CD4-positive, alpha-beta T cell treated with Interleukin-2 at 100 ng/mL for 4 hours (primary cell): ENCODE measurements at regions not wholly inside any gene's neighbourhood (a gene's known extent, or its start where the extent isn't known, plus 50 kb on each side); places are given as distances from the start of the nearest gene placed in this dataset.
A peak's percentile ranks its signal among the peaks of the same experiment; 100 is the strongest.
"Not testable (repeated sequence)": the region's sequence is repeated elsewhere in the genome, so short reads cannot be mapped to it uniquely, and the experiment has no call there.

ENCODE experiments used
- DNase-seq: peaks from one replicate; pipeline ENCODE4 v3.0.0-alpha.2; 2020; ENCODE audit warnings: low spot score

DNA sequence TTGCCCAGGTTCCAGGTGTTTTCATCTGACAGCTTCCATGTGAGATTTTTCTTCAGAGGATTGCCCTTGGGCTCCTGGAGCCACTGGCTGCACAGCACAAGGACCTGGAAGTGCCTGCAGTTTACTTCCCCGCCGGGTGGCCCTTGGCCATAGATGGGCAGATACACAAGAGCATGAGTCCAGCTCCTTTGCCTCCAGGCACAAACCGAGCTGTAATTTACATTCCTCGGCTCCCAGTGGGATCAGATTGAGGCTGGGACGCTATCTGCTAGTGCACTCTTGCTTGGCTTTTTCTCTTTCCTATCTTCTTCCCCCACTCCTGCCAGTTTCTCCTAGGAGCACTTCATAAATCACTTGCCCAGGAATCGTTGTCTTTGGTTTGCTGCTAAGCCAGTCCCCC, 85.4 kb upstream of the RALY start:
- no peak for DNase-seq

DNA sequence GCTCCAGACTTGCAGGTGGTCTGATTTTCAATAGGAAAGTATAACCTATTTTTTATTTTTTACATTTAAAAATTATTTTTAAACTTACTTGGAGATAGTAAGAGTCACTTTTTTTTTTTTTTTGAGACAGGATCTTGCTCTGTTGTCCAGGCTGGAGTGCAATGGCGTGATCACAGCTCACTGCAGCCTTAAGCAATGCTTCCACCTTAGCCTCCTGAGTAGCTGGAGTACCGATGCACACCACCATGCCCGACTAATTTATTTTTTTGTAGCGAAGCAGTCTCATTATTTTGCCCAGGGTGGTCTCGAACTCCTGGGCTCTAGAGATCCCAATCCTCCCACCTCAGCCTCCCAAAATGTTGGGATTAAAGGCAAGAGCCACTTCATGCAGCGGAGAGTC, 84.8 kb upstream of the RALY start:
- no peak for DNase-seq

DNA sequence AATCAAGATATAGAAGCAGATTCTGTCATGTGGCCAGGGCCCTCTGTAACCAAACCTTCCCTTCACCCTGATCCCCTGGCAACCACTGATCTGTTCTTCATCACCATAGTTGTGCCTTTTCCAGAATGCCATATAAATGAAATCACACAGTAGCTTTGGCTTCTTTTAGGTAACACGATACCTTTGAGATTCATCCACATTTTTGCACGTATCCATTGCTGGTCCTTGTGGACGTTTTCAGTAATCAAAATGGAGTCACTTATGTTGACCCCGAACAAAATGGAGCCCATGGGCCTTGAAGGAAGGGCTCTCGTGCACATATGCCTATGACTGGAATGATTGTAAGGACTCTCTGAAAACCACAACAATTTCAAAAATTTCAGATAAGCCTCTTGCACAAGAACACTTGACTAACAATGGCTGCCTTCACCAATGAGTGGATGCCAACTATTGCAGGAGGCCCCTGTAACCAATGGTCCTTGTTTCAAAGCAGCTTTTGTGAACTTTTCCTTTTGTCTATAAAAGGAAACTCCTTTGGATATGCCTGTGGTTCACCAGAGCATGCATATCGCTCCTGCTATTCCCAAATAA, 84.3 kb upstream of the RALY start:
- no peak for DNase-seq

DNA sequence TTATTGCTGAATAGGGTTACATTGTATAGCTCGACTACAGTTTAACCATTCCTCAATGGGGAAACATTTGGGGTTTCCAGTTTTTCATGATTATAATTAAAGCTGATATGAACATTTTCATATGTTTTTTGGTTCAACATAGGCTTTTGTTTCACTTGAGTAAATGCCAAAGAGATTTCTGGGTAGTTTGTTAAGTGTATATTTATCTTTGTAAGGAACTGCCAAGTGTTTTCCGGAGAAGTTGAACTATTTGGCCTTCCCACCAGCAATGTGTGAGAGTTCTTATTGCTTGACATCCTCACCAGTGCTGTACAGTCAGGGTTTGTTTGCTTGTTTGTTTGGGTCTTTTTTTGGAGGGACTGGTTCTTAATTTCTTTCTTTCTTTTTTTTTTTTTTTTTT, 83.7 kb upstream of the RALY start:
- no peak for DNase-seq

DNA sequence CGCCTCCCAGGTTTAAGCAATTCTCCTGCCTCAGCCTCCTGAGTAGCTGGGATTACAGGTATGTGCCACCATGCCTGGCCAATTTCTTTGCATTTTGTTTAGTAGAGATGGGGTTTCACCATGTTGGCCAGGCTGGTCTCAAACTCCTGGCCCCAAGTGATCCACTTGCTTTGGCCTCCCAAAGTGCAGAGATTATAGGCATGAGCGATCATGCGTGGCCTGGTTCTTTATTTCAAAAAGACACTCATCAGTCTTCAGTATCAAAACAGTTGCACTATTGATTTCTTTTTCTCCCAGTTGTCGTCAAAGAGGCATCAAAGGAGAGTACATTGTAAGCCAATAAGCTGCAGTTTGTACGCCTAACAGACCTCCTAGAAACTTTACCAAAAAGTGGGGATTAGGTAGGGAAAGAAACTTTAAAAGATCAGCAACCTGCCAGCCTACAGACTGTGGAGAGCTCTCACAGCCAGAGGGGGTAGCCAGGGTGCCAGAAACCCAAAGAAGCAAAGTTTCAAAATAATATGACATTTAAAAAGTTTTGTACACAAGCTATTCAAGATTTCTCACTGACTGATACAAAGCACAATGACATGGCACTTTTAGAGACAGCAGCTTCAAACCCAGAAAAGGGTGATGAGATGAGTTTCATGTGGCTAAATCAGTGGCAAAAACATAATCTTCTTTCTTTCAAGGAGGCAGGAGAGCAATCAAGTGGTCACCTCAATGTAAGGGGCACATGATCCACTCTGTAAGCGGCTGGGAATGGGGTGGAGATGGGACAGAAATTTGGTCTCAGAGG, 83.0 kb upstream of the RALY start:
- no peak for DNase-seq

DNA sequence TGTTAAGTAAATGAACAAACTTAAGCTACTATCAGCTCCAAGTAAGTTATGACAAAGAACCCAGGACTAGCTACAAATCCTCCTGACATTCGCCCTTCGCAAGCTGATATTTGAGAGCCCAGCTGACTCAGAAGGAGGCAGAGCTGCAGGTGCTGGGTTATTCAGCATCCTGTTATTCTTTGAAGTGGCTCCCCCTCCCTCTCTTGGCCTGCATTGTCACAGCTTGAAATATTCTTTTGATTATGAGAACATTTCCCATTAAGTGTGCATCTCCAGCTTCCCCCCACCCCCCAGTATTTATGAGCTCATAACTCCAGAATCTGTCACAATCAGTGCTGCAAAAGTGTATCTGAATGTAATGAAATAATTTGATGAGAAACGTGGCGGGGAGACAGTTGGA, 78.8 kb upstream of the RALY start:
- DNase-seq, result peak; percentile 40

DNA sequence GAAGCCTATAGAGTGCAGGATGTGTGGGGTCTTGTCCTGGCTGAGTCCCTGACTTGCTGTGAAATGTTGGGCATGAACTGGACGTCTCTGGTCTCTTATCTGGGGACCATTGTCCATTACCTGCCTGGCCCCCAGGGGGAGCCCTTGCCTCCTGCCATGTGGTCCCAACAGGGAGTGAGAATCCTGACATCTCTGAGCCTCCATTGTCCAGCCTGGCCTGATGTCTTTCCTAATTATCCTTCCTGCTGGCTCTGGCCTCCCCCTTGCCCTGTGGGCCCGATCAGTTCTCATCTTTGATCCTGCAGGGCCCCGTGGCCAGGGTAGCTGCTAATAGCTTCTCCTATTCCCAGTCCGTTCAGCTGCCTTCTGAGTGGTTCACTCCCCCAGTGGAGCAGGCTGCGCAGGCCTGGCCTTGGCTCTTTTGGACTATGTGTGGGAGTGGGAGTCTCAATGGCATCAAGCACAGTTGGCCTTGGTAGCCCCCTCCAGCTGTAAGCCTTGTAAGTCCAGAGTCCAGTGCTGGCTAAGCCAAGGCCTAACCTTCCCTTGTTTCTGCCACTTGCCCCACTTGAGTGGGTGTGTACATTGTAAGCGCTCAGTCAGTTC, 77.9 kb upstream of the RALY start:
- DNase-seq, result peak; percentile 59

DNA sequence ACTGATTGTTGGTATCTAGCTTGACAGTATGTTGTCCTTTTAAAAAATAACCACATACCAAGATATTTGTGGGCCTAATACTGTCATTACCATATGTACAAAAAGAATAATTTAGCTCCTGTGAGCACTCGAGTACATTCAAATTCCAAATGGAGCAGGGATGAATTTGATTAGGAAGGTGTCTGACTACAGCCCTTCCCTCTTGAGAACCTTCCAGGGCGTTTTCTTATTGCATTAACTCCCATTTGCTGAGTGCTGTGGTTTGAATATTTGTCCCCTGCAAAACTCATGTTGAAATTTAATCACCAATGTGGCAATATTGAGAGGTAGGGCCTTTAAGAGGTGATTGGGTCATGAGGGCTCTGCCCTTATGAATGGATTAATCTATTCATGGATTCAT, 76.9 kb upstream of the RALY start:
- DNase-seq, result no peak

DNA sequence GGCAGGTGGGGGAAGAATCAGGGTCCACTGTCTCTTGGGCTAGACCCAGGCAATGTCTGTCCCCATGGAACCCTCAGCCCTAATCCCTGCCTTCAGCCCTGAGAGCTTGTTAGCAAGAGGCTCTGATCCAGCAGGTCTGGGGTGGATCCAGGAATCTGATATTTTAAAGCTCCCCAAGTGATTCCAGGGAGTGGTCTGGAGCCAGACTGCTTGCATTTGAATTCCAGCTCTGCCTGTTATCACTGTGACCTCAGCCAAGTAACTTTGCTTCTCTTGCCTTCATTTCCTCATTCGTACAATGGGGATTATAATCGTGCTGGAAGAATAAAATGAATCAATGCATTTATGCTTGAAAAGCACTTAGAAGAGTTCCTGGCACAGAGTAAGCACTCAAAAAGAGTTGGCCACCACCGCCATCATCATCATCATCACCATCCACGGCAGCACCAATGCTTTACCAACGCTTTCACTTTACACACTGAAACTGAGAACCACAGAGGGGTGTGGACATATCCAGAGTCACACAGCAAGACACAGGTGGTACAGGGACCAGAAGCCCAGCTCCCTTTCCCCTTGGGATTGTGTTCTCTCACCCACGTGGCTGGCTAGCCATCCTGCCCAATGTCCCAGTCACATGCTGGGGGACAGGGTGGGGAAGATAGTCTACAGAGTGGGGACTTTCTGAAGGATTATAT, 75.7 kb upstream of the RALY start:
- no peak for DNase-seq

DNA sequence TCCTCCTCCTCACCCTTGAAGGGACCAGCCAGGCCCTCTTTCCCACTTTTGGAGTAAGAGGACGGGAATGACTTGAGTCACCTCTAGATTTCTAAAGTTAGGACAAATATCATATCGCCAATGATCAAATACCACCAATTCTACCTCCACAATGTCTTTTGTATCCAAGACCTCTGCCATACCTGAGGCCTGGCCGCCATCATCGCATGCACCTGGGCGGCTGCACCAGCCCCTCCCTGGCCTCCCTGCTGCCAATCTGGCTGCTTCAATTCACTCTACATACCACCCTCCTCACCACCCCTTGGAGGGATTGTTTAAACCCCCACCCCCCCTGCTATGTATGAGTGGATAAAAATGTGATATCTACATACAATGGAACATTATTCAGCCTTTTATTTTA, 75.0 kb upstream of the RALY start:
- DNase-seq, result no peak

DNA sequence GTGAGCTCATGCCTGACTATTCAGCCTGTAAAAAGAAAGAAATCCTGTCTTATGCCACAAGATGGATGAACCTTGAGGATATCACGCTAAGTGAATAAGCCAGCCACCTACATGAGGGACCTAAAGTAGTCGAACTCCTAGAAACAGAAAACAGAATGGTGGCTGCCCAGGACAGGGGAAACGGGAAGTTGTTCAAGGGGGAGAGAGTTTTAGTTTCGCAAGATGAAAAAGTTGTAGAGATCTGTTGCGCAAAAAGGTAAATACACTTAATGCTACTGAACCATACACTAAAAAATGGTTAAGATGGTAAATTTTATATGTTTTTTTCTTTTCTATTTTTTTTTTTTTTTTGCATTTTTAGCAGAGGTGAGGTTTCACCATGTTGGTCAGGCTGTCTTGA, 74.1 kb upstream of the RALY start:
- no peak for DNase-seq

DNA sequence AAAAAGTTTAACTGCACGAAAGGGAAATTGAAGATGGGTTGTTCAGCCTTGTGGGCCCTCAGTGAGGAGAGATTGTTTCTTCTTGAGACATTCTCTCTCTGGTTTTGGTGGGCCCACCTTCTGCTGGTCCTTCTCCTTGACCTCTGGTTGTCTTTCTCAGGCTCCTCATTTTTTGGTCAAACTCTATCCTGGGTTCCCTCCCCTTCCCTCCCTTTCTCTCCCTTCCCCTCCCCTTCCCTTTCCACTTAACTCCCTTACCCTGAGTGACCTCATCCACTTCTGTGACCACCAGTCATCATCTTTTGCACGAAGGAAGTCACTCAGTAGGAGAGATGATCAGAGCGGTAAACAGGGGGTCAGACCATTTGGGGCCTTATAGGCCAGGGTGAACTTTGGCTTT, 71.5 kb upstream of the RALY start:
- DNase-seq, result no peak

DNA sequence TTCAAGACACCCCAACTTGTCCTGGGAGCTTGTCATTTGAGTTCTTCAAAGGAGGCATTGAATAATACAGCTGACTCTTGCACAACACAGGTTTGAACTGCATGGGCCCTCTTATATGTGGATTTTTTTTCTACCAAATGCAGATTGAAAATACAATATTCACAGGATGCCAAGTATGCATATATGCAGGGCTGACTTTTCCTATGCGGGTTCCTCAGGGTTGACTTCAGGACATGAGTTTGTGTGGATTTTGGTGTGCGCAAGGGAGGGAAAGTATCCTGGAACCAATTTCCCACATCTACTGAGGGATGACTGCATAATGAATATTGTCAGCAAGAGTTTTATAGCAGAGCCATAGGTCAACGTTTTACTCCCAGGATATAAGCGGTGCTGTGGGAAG, 70.0 kb upstream of the RALY start:
- DNase-seq, result no peak

DNA sequence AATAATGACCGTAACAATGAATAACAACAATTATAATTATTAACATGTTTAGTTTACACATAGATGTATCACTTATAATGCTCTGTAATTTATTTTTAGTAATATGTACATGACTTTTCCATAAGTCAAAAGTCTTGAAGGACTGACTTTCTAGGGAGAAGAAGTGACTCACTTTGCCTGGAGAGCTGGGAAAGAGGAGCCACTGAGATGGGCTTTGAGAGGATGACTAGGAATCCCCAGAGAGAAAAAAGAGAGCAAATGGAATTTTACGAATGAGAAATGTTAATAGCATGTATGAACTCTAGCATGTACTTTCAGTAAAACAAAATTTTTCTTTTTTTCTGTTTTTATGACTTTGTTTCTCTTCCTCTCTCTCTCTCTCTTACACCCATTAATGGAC, 67.8 kb upstream of the RALY start:
- no peak for DNase-seq

DNA sequence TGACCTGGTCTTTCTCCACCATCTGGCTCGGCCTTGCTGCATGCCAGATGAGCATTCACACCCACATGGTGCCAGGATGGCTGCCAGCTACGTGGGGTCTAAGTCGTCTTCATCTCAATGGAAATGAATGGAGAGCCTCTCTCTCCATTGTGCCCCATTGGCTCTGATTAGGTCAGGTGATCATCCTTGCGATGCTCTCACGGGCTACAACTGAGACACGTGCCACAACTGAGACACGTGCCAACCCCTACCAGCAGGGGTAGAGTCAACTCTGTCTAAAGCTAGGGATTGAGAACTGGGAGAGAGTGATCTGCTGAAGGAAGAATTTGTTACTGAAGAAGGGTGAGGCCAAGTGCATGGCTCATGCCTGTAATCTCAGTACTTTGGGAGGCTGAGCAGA, 67.3 kb upstream of the RALY start:
- no peak for DNase-seq

DNA sequence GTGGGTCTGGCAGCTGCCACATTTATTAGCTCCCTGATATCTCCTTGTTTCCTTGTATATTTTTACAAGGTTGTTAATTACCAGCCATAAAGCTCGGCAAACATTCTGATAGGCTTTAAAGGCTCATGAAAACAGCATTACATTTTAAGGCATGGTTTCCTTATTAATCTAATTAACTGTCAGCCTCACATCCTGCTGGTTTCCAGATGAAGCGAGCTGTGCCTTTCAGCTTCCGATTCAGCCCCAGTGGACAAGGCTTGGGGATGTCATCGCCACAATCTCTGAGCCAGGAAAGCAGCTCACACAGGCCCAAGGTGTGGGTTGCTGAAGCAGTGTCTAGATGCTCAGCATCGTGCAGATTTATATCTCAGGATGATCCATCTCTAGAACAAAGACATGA, 66.0 kb upstream of the RALY start:
- no peak for DNase-seq

DNA sequence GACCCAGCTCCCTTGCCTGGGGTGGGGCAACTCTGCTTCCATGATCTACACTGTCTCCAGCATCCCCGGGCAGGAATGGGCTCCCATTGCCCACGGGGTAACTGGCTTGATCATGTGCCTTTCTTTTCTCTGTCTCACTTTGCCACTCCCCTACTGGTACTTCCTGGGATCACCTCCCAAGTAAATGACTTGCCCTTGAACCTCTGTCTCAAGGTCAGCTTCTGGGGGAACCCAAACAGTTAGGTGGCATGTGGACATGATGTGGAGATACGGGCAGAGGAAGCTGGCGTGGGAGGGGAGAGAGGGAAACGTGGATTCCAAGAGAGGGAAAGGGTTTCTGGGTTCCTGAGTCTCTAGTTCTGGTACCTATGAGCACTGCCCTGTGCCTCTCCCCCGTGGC, 63.8 kb upstream of the RALY start:
- no peak for DNase-seq

DNA sequence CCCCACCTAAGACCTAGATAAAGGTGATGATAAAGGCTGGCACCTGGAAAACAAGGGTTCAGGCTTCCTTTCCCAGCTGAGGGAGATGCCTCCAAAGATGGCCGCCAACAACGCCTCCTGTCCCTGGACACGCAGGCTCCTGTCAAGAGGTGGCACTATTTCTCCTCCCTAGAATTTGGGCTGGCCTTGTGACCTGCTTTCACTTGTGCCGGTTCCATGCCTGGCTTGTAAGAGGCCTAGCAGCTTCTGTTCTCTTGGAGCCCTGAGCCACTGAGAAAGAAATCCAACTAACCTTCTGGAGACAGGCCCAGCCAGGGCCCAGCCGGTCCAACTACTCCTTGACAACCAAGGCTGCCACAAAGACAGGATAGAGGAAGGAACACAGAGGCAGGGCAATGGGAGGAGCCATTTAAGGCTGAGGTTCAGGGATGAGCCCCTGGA, 60.2 kb upstream of the RALY start:
- peak; percentile 59 for DNase-seq

DNA sequence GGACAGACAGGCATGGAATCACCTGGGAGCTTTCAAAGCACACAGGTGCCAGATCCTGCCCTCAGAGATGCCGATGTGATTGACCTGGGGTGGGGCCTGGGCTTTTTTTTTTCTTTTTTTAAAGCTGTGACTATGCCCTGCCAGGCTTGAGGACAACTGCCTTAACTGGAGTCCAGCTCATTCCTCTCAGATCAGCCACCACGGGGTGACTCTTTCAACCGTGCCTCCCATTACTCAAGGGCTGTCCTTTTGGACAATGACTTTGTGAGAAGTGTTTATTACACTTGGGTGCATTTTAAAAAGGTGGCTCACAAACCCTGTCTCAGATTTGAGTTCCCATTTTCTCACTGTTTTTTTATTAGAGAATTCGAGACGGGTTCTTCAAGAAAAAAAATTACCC, 57.1 kb upstream of the RALY start:
- no peak for DNase-seq

DNA sequence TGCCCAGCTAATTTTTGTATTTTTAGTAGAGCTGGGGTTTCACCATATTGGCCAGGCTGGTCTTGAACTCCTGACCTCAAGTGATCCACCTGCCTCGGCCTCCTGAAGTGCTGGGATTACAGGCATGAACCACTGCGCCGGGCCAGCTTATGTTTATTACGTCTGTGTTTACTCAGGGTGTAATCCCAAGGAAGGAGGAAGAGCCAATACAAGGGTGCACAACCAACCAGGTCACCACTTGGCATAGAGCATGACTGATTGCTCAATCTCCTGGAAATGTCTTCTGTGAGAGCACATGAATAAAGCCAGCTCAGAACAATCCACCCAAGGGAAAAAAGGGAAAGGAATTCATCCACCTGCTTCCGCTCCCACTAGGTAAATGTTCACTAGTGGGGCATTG, 54.7 kb upstream of the RALY start:
- not testable (repeated sequence) for DNase-seq

DNA sequence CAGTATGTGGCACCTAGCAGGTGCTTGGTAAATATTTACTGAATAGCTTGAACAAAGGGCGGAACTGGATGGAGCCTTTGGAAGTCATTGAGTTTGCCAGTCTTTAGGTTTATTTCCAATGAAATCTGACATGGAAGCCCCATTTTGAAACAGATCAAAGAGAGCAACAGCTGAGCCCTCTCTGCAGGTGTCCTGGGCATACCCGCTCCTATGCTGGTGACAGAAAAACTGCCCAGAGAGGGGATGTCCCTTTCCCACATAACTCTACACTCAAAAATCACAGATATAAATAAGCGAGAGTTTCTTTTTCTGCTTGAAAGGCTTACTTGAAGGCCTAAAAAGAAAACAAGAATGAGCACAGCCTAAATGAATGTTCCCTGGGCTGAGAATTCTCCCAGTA, 53.0 kb upstream of the RALY start:
- no peak for DNase-seq
